Sigmoid colon (tissue), 6 donors: ENCODE measurements at regions not wholly inside any gene's neighbourhood (a gene's known extent, or its start where the extent isn't known, plus 50 kb on each side); places are given as distances from the start of the nearest gene placed in this dataset.
"Not testable (repeated sequence)": the region's sequence is repeated elsewhere in the genome, so short reads cannot be mapped to it uniquely, and the experiment has no call there.

Experiments used
- DNase-seq: peaks from one replicate; pipeline ENCODE4 v3.0.0-alpha.2; 2019
- H3K27ac ChIP-seq, 4 donors: fragments of 200-600 bp; sonication (generic); one replicate each; pipeline ENCODE4 v1.5.1; 2016 to 2019; ENCODE audit warnings: mild to moderate bottlenecking in 1 of 4
- H3K27me3 ChIP-seq, 3 donors: fragments of 200-600 bp; sonication (generic); one replicate each; pipeline ENCODE4 v1.5.1; 2019; ENCODE audit warnings: mild to moderate bottlenecking in 1 of 3
- H3K36me3 ChIP-seq, 4 donors: fragments of 200-600 bp; sonication (generic); one replicate each; pipeline ENCODE4 v1.5.1; 2016 to 2019
- H3K4me1 ChIP-seq, 4 donors: fragments of 200-600 bp; sonication (generic); one replicate each; pipeline ENCODE4 v1.5.1; 2017 to 2019
- H3K4me3 ChIP-seq, 4 donors: fragments of 200-600 bp; sonication (generic); one replicate each; pipeline ENCODE4 v1.5.1; 2017 to 2019; ENCODE audit warnings: mild to moderate bottlenecking in 2 of 4, moderate library complexity in 1 of 4
- H3K9me3 ChIP-seq, 4 donors: fragments of 200-600 bp in 3 of 4; sonication (generic) in 3 of 4; one replicate each; pipeline versions ENCODE4 v1.5.1 to v1.6.1; 2013 to 2019
- EP300 ChIP-seq, 4 donors: sonication (generic); formaldehyde crosslinking; IDR thresholded peaks; one replicate each; pipeline ENCODE4 v1.6.1; 2017; ENCODE audit warnings: antibody characterized with exemption in 4 of 4
- POLR2A ChIP-seq, 2 donors: fragments of 450-650 bp; IDR thresholded peaks; one replicate each; pipeline ENCODE4 v1.6.1; 2016; ENCODE audit warnings: antibody characterized with exemption in 2 of 2, mild to moderate bottlenecking in 2 of 2, moderate library complexity in 2 of 2
- POLR2AphosphoS5 ChIP-seq, 4 donors: sonication (generic); formaldehyde crosslinking; IDR thresholded peaks; one replicate each; pipeline ENCODE4 v1.6.1; 2017; ENCODE audit warnings: antibody characterized with exemption in 4 of 4
- WGBS, 2 donors: extraction: QIAGEN DNeasy Blood & Tissue Kit; methylation state at CpG; one replicate each; pipeline ENCODE4 v1.1.7; 2013; 5-methylcytosine and 5-hydroxymethylcytosine counted together
- intact Hi-C: fragments of 100-400 bp; cut with DNase I; formaldehyde crosslinking; loops from one replicate; pipeline ENCODE4 v1.15.1; 2023
- TF ChIP-seq, protein P1 (sequence below), 4 experiments: fragments of 450-650 bp in 3 of 4; fragments of 200-600 bp in 1 of 4; IDR thresholded peaks; one replicate each; pipeline ENCODE4 v1.5.1; 2016 to 2019; ENCODE audit warnings: antibody characterized with exemption in 4 of 4, mild to moderate bottlenecking in 3 of 4, moderate library complexity in 2 of 4
- donor health status: healthy with polysubstance abuse.
- donor health status: healthy.

DNA sequence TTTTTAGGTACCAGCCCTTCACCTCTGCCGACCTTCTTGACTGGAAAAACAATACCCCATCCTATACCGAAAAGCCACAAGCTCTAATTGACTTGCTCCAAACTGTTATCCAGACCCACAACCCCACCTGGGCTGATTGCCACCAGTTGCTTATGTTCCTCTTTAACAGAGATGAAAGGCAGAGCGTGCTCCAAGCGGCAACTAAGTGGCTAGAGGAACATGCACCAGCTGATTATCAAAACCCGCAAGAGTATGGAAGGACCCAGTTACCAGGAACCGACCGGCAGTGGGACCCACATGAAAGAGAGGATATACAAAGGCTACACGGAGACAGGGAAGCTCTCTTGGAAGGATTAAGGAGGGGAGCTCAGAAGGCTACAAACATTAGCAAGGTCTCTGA is 86.1 kb upstream of the TANC1 start:
- WGBS, 2 donors, result 88 to 94% methylated on average over 8 of the region's 8 CpGs

DNA sequence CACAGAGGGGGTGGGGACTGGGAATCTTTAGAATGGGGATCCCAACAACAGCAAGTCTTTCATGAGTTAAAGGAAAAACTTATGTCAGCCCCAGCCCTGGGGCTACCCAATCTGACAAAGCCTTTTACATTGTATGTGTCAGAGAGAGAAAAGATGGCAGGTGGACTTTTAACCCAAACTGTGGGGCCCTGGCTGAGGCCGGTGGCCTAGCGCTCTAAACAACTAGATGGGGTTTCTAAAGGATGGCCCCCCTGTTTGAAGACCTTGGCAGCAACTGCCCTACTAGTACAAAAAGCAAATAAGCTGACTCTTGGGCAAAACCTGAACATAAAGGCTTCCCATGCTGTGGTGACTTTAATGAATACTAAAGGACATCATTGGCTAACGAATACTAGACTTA is 83.9 kb upstream of the TANC1 start:
- H3K9me3 ChIP-seq, H3K36me3 ChIP-seq, H3K4me3 ChIP-seq, intact Hi-C loops, H3K27me3 ChIP-seq, H3K27ac ChIP-seq, DNase-seq, H3K4me1 ChIP-seq: not testable (repeated sequence)
- WGBS, 2 donors, result 87 to 89% methylated on average over 3 of the region's 3 CpGs

More for the DNA sequence above, 86.1 kb upstream of the TANC1 start:
- Histone ChIP-seq H3K4me3 (no peak overlapping the region), H3K36me3 (no peaks in the 10 kb centered on the region), H3K9me3 (no peaks in the 10 kb centered on the region), H3K4me1 (no peaks in the 10 kb centered on the region), H3K27ac (no peak overlapping the region), H3K27me3 (no peaks in the 10 kb centered on the region)
- TF ChIP-seq POLR2AphosphoS5 (IDR thresholded peaks at IDR 0.05) (no peak), POLR2A (IDR thresholded peaks at IDR 0.05) (no peak), EP300 (IDR thresholded peaks at IDR 0.05) (no peak)
- TF ChIP-seq, protein P1, sequence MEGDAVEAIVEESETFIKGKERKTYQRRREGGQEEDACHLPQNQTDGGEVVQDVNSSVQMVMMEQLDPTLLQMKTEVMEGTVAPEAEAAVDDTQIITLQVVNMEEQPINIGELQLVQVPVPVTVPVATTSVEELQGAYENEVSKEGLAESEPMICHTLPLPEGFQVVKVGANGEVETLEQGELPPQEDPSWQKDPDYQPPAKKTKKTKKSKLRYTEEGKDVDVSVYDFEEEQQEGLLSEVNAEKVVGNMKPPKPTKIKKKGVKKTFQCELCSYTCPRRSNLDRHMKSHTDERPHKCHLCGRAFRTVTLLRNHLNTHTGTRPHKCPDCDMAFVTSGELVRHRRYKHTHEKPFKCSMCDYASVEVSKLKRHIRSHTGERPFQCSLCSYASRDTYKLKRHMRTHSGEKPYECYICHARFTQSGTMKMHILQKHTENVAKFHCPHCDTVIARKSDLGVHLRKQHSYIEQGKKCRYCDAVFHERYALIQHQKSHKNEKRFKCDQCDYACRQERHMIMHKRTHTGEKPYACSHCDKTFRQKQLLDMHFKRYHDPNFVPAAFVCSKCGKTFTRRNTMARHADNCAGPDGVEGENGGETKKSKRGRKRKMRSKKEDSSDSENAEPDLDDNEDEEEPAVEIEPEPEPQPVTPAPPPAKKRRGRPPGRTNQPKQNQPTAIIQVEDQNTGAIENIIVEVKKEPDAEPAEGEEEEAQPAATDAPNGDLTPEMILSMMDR (IDR thresholded peaks at IDR 0.05), result no peak
- DNase-seq, result no peak
- intact Hi-C loops, result no loop called here

DNA sequence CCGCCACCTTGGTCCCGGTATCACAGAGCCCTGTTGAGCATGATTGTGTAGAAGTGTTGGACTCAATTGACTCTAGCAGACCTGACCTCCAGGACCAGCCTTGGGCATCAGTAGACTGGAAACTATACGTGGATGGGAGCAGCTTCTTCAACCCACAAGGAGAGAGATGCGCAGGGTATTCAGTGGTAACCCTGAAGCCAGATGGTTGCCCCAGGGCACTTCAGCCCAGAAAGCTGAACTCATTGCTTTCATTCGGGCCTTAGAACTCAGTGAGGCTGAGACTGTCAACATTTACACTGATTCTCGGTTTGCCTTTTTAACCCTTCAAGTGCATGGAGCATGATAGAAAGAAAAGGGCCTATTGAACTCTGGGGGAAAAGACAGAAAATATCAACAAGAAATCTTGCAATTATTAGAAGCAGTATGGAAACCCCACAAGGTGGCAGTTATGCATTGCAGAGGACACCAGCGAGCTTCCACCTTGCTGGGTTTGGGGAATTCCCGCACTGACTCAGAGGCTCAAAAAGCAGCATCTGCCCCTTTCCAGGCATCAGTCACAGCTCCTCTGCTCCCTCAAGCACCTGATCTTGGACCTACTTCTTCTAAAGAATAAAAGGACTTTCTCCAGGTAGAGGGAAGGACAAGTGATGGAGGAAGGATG is 83.3 kb upstream of the TANC1 start:
- DNase-seq, H3K36me3 ChIP-seq, H3K27ac ChIP-seq, intact Hi-C loops, H3K9me3 ChIP-seq, H3K4me1 ChIP-seq, H3K4me3 ChIP-seq, H3K27me3 ChIP-seq: not testable (repeated sequence)
- 63 to 79% methylated on average over 8 of the region's 8 CpGs for WGBS, 2 donors

DNA sequence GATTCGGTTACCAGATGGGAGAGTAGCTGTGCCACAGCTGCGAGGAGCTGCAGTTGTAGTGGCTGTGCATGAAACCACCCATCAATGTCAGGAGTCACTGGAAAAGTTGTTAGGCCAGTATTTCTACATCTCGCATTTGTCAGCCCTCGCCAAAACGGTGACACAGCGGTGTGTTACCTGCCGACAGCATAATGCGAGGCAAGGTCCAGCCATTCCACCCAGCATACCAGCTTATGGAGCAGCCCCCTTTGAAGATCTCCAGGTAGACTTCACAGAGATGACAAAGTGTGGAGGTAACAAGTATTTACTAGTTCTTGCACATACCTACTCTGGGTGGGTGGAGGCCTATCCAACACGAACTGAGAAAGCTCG is 82.8 kb upstream of the TANC1 start:
- H3K9me3 ChIP-seq, H3K36me3 ChIP-seq, H3K27me3 ChIP-seq, H3K4me3 ChIP-seq, H3K27ac ChIP-seq, H3K4me1 ChIP-seq, intact Hi-C loops, DNase-seq: not testable (repeated sequence)
- WGBS, 2 donors, result 37 to 80% methylated on average over 10 of the region's 10 CpGs

DNA sequence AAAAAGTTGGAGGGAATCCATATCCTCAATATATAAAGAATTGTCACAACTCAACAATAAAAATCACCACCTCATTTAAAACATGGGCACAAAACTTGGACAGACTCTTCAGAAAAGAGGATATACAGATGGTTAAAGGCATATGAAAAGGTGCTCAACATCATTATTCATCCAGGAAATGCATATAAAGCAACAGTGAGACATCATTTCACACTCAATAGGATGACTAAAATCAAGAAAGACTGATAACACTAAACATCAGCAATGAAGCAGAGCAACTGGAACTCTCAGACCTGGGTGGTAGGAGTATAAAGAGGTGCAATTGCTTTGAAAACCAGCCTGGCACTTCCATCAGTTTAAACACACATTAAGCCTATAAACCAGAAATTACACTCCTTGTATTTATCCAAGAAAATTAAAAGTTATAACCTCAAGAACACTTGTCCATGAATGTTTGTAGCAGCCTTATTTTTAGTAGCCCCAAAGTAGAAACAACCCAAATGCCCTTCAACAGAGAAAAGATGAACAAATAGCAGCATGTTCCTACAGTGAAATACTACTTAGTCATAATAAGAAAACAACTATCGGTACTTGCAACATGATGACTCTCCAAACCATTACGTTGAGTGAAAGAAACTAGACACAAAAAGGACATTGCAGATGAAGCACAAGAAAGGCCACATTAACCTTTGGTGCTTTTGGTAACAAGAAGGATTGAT is 79.1 kb upstream of the TANC1 start:
- 86 to 89% methylated on average over 2 of the region's 2 CpGs for WGBS, 2 donors
- no peak overlapping the region for H3K27ac ChIP-seq
- H3K9me3 ChIP-seq, result no peaks in the 10 kb centered on the region

DNA sequence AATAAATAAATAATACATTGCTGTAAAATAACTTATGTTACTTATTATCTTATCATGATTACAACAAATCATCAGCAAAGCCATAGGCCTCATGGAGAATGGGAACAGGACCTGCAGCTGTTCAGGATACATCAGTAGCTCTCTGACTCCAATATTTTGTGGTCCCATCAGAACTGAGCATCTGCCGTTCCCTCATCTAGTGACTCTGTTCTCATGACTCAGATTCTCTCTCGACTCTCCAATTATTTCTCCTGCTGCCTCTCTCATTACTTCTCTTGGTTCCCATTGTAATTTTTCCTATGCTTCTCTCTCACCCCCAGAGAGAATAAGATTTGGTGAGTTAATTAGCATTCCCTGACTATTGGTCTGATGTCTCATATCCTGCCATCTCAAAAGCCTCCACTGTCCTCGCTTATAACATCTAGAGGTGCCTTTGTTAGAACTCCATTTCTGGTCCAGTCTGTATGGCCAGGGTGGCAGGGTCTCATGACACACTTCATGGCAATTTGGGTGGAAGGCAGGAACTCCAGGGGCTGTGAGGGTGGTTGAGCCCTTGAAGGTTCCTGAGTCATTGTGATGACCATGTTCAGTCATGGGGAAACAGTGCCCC is 78.0 kb upstream of the TANC1 start:
- Histone ChIP-seq H3K27ac (no peak overlapping the region), H3K36me3 (no peaks in the 10 kb centered on the region), H3K27me3 (no peaks in the 10 kb centered on the region), H3K4me1 (peaks cover 0 to 9% (median 5%) of the 10 kb centered on the region in 4 donors), H3K9me3 (no peaks in the 10 kb centered on the region), H3K4me3 (no peak overlapping the region)
- 93 to 95% methylated on average over 3 of the region's 3 CpGs for WGBS, 2 donors
- TF ChIP-seq POLR2A (IDR thresholded peaks at IDR 0.05), result no peak
- no peak for TF ChIP-seq POLR2AphosphoS5 (IDR thresholded peaks at IDR 0.05)
- TF ChIP-seq, protein P1 (IDR thresholded peaks at IDR 0.05), result no peak
- no peak for TF ChIP-seq EP300 (IDR thresholded peaks at IDR 0.05)
- no peak for DNase-seq
- intact Hi-C loops, result no loop called here

More for the DNA sequence above, 79.1 kb upstream of the TANC1 start:
- Histone ChIP-seq H3K4me1 (peaks cover 0 to 9% (median 5%) of the 10 kb centered on the region in 4 donors), H3K4me3 (no peak overlapping the region), H3K36me3 (no peaks in the 10 kb centered on the region), H3K27me3 (no peaks in the 10 kb centered on the region)
- TF ChIP-seq POLR2AphosphoS5 (IDR thresholded peaks at IDR 0.05), result no peak
- no peak for TF ChIP-seq EP300 (IDR thresholded peaks at IDR 0.05)
- no peak for TF ChIP-seq POLR2A (IDR thresholded peaks at IDR 0.05)
- TF ChIP-seq, protein P1 (IDR thresholded peaks at IDR 0.05), result no peak
- intact Hi-C loops, result no loop called here
- DNase-seq, result no peak
